GM18873 (cell line): ENCODE measurements at regions not wholly inside any gene's neighbourhood (a gene's known extent, or its start where the extent isn't known, plus 50 kb on each side); places are given as distances from the start of the nearest gene placed in this dataset.

ENCODE experiments used
- ATAC-seq: cut with Tn5 transposase; IDR thresholded peaks from one replicate; pipeline ENCODE4 v1.9.1; 2021; ENCODE audit warnings: mild to moderate bottlenecking, moderate library complexity, moderate number of reproducible peaks; ENCODE audit not compliant: unreplicated experiment, low FRiP score

GRCh38 chr2:16039055-16039454, 98.7 kb downstream of the MYCN start:
- ATAC-seq = no peak

DNA sequence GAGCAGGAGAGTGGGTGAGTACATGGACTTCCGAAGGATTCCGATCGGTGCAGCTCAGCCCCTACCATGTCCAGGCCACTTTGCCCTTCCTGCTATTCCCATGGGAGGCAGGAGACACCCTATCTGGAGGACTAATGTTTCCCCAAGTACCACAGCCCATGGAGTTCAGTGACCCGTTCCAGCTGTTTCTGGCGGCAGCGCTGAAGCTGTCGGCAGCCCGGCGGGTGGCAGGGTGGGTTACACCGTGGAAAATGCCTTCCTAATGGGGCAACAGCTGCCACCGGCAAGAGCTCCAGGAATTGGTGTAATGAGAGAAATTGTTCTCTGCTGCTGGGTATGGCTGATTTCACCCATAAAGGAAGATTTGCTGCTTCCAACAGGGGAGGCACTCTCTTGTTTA, 98.3 kb downstream of the MYCN start:
- no peak for ATAC-seq

DNA sequence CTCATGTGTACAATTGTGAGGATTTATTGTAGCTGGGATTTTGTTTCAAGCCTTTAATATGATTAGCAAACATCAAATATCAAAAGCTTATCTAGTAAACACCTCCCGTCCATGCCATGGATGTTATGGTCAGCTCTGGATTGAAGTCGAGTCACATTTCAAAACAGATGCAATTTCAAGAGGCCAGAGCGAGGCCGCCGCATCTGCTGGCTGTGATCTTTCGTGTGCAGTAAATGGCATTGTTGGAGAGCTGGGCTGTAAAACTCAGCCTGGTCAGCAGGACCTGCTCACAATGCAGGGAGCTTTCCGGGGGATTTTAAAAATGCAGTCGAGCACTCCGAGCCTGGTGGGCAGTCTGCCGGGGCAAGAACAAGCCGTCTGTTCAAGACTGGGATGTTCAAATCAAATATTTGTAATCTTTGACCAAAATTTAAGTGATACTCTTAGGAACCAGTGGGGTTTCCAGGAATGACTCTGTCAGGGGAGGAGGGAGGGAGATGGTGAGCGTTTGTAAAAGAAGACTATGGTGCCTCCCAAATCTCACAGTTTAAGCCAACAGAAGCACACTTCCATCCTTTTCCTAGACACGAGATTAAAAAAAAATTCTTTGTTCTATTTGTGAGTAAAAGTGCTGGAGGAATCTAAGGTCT, 97.6 kb downstream of the MYCN start:
- ATAC-seq = no peak

- no peak for ATAC-seq
Observed at GRCh38 chr2:16036951-16037350, 96.6 kb downstream of the MYCN start.

- no peak for ATAC-seq
Observed at GRCh38 chr2:16035747-16036745, 95.7 kb downstream of the MYCN start.

GRCh38 chr2:16034975-16035746, 94.8 kb downstream of the MYCN start:
- no peak for ATAC-seq

DNA sequence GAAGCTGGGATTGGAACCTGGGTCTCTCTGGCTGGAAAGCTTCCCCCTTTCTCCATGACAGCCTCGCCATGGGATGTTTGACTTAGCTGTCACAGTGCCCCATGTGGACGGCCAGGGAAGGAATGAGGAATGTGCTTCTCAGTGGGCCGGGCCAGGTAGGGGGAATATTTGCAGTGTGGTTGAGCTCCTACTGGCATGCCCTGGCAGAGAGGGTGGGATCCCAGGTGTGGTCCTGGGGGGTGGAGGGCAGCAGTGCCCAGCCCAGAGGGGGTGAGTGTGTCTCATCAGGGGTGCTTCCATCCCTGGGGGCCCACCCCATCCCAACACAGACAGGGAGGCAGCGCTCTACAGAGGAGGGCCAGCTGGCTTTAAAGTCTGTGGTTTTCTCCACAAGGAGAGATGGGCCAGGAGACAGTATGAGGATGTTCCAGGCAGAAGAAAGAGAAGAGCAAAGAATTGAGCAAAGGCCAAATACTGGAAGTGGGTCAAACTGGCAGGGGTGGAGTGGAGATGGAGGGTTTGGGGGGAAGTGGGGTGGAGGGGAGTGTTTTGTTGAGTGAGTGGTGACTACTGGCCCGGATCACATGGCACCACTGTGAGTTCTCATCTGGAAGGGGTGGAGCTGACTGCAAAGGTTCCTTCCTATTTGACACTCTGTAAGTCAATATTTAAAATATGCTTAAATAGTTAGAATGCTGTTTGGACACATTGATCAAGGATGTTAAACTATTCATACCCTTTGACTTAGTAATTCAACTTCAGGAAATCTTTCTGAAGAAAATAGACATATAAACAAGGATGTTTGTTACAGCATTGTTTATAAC, 94.0 kb downstream of the MYCN start:
- ATAC-seq = no peak

DNA sequence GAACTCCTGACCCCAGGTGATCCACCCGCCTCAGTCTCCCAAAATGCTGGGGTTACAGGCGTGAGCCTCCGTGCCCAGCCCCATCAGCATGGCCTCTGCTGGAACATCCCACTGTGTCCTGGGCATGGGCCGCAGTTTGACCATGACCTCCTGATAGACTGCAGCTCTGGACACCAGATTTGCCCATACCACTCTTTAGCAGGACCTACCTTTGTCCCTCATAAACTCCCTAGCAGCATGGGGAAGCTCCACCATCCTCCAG, 92.6 kb downstream of the MYCN start:
- no peak for ATAC-seq

DNA sequence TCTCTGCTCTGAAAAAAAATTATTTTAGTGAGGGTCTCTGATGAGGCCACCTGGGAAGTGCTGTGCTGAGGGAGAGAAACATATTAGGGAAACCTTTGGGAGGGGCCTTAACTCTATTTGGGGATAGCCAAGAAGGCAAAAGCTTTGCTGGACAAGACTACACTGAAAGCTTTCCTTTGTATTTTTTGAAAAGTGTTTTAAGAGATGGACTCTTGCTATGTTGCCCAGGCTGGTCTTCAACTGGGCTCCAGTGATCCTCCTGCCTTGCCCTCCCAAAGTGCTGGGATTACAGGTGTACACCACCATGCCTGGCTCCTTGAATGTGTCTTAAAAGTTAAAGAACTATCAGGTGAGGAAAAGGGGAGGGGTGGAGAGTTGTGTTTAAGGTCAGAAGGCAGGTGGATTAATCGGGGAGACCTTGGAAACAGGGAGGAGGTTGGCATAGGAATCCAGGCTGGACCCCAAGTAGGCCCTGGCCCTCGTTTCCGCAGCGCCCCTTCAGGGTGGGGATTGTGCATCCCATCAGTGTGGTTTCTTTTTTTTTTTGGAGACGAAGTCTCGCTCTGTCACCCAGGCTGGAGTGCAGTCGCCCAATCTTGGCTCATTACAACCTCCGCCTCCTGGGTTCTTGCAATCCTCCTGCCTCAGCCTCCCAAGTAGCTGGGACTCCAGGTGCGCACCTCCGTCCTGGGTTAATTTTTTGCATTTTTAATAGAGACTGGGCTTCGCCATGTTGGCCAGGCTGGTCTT, 92.1 kb downstream of the MYCN start:
- no peak for ATAC-seq

DNA sequence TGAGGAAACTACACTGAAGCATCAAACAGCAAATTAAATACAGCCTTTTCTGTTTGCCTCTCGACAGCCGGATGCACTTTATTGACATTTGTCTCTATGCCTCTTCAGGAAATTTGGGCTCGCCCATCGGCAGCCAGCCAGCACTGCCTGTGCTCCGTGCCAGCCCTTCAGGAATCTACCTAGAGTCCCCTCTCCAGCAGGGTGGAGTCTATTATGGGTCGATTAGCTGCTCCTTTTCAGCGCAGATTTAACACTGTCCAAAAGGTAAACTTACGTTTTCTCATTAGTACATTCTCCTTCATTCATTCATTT, 91.5 kb downstream of the MYCN start:
- ATAC-seq = no peak

- ATAC-seq = no peak
Observed at GRCh38 chr2:16031058-16031847, 90.9 kb downstream of the MYCN start.

GRCh38 chr2:16030206-16031057, 90.1 kb downstream of the MYCN start:
- no peak for ATAC-seq

DNA sequence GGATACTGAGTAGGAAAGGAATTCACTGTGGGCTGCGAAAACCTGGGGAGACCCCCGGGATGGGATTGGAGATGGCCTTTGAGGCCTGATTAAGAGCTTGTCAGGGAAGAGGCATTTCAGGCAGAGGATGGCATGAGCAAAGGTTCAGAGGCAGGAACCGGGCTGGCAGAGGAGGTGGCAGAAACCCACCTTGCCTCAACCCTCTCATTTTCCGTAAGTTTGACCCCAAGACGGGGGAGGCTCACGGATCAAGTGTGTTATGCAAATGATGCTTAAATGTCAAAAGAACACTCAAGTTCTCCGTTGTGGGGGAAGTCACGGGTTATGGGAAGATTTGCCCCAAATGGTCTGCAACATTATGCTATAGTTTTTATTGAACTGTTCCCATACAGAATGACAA, 88.3 kb downstream of the MYCN start:
- ATAC-seq = no peak

DNA sequence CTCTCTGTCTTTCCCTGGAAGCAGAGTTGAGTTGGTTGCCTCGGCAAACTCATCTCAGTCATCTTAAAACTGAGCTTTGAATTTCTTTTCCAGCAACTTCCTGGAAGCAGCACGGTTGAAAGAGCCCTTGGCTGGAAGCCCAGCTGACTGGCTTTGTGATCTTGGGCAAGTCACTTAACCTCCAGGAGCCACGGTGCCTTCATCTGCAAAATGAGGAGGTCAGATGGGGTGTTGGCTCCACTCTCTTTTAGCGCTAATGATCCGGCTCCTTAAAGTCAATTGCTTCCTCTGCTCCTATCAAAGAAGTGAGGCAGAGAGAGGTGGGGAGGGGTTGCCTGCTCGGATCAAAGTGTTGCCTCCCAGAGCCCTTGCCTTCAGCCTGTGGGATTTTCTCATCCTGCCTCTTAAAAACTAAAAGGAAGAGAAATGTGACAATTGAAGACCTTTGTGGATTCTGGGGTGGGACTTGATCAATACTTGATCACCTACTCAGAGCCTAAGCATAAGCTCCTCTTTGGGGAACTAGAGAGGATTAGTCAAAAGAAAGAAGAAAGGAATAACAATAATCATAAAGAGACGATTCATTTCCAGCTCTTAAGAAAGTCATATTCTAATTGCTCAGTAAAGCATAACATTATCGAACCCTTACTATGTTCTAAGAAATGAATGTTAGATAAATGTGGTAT, 86.6 kb downstream of the MYCN start:
- no peak for ATAC-seq

- ATAC-seq = no peak
Observed at GRCh38 chr2:16025876-16026640, 85.7 kb downstream of the MYCN start.

DNA sequence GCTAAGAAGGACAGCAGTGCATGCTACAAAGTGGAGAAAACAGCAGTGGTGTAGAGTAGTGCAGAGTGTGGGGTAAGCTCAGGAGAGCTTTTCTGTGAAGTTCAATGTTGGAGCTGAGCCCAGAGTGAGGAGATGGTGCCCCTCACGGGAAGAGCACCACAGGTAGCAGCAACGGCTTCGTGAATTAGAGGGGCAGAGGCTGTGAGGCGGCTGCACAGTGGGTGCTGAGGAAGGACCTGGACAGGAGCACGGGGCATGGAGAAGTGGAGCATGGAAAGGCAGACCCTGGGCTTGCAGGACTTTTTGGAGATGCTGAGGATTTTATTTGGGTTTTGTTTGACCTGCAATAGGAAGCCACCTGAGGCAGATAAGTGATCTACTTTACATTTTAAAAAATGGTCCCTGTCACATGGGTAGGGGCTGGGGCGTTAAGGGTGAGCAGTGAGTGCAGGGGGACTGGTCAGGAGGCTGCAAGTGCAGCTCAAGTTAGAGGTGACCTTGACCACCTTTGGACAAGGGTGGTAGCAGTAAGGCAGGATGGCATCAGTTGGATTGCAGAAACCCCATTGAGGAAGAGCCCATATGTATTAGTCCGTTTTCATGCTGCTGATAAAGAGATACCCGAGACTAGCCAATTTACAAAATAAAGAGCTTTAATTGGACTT, 85.0 kb downstream of the MYCN start:
- no peak for ATAC-seq
